WTC11 (cell line): ENCODE measurements at regions not wholly inside any gene's neighbourhood (a gene's known extent, or its start where the extent isn't known, plus 50 kb on each side); places are given as distances from the start of the nearest gene placed in this dataset.

ENCODE experiments used
- ATAC-seq: fragments of 200-7000 bp; cut with Tn5 transposase; 2 replicates; pipeline ENCODE4 v1.10.0; 2021; ENCODE audit warnings: mild to moderate bottlenecking, moderate library complexity
- CTCF ChIA-PET: fragments of 300-600 bp; sonication (Branson Sonifier 250); formaldehyde crosslinking; loops from one replicate; lab custom pipeline; 2021; ENCODE audit warnings: antibody characterized with exemption; lab: Charles Lee
- POLR2A ChIA-PET: fragments of 350-600 bp; sonication (Branson Sonifier 250); formaldehyde crosslinking; loops from one replicate; lab custom pipeline; 2021; ENCODE audit warnings: antibody characterized with exemption; lab: Charles Lee
- DNase-seq: peaks from one replicate; pipeline ENCODE4 v3.0.0; 2021; ENCODE audit warnings: low spot score
- H3K27ac Mint-ChIP-seq: 2 replicates; pipeline ENCODE4 v1.8.0; 2021; ENCODE audit warnings: mixed read lengths
- H3K27me3 Mint-ChIP-seq: 2 replicates; pipeline ENCODE4 v1.8.0; 2021; ENCODE audit warnings: low read depth, mild to moderate bottlenecking, moderate library complexity, mixed read lengths
- H3K36me3 Mint-ChIP-seq: 2 replicates; pipeline ENCODE4 v1.8.0; 2021; ENCODE audit warnings: mixed read lengths
- H3K4me1 Mint-ChIP-seq: 2 replicates; pipeline ENCODE4 v1.8.0; 2022; ENCODE audit warnings: mixed read lengths
- H3K4me3 Mint-ChIP-seq: 2 replicates; pipeline ENCODE4 v1.8.0; 2021; ENCODE audit warnings: mild to moderate bottlenecking, moderate library complexity, mixed read lengths
- H3K9me3 Mint-ChIP-seq: 2 replicates; pipeline ENCODE4 v1.8.0; 2021; ENCODE audit warnings: mixed read lengths
- AR ChIP-seq: fragments of 250-450 bp; sonication (Bioruptor Pico); IDR thresholded peaks from 2 replicates; pipeline ENCODE4 v1.9.0; 2021; ENCODE audit warnings: mild to moderate bottlenecking
- ATF3 ChIP-seq: sonication (generic); formaldehyde crosslinking; conservative IDR thresholded peaks from 2 replicates; pipeline ENCODE4 v1.8.1; 2022; ENCODE audit warnings: mild to moderate bottlenecking, missing genetic modification reagents
- FOXP1 ChIP-seq: sonication (generic); formaldehyde crosslinking; IDR thresholded peaks from 2 replicates; pipeline ENCODE4 v1.8.0; 2022; ENCODE audit warnings: missing genetic modification reagents, mild to moderate bottlenecking, moderate library complexity, borderline replicate concordance
- GABPB1 ChIP-seq: sonication (generic); formaldehyde crosslinking; IDR thresholded peaks from 2 replicates; pipeline ENCODE4 v1.8.1; 2023; ENCODE audit warnings: mild to moderate bottlenecking, missing genetic modification reagents
- GRHL2 ChIP-seq: fragments of 250-450 bp; sonication (Bioruptor Pico); IDR thresholded peaks from 2 replicates; pipeline ENCODE4 v1.8.0; 2022; ENCODE audit warnings: mild to moderate bottlenecking, moderate library complexity; ENCODE audit not compliant: insufficient replicate concordance, severe bottlenecking
- HMGA2 ChIP-seq: fragments of 250-450 bp; sonication (Bioruptor Pico); IDR thresholded peaks from 2 replicates; pipeline ENCODE4 v1.4.0; 2021; ENCODE audit warnings: mild to moderate bottlenecking, moderate library complexity
- IRF1 ChIP-seq: sonication (generic); formaldehyde crosslinking; IDR thresholded peaks from 2 replicates; pipeline ENCODE4 v1.8.0; 2023; ENCODE audit warnings: missing genetic modification reagents
- MXD4 ChIP-seq: fragments of 250-450 bp; sonication (Bioruptor Pico); IDR thresholded peaks from 2 replicates; pipeline ENCODE4 v1.8.0; 2021; ENCODE audit warnings: mild to moderate bottlenecking, moderate library complexity, borderline replicate concordance
- NR2C2 ChIP-seq: sonication (generic); formaldehyde crosslinking; IDR thresholded peaks from 2 replicates; pipeline ENCODE4 v1.8.0; 2022; ENCODE audit warnings: mild to moderate bottlenecking, missing genetic modification reagents
- NR3C1 ChIP-seq: sonication (generic); formaldehyde crosslinking; conservative IDR thresholded peaks from 2 replicates; pipeline ENCODE4 v1.8.1; 2023; ENCODE audit warnings: low read depth, mild to moderate bottlenecking, missing genetic modification reagents
- OVOL2 ChIP-seq: fragments of 250-450 bp; sonication (Bioruptor Pico); IDR thresholded peaks from 2 replicates; pipeline ENCODE4 v1.9.0; 2021; ENCODE audit warnings: mild to moderate bottlenecking, borderline replicate concordance
- SMAD3 ChIP-seq: sonication (generic); formaldehyde crosslinking; IDR thresholded peaks from 2 replicates; pipeline ENCODE4 v1.8.0; 2022; ENCODE audit warnings: missing genetic modification reagents, mild to moderate bottlenecking, borderline replicate concordance
- TEAD4 ChIP-seq: sonication (generic); formaldehyde crosslinking; IDR thresholded peaks from 2 replicates; pipeline ENCODE4 v1.8.0; 2022; ENCODE audit warnings: mild to moderate bottlenecking, missing genetic modification reagents
- ZNF232 ChIP-seq: sonication (generic); formaldehyde crosslinking; IDR thresholded peaks from 2 replicates; pipeline ENCODE4 v1.8.0; 2022; ENCODE audit warnings: mild to moderate bottlenecking, missing genetic modification reagents
- ZNF396 ChIP-seq: fragments of 250-450 bp; sonication (Bioruptor Pico); IDR thresholded peaks from 2 replicates; pipeline ENCODE4 v1.8.0; 2021; ENCODE audit warnings: mild to moderate bottlenecking, moderate library complexity, borderline replicate concordance
- ZNF416 ChIP-seq: fragments of 250-450 bp; sonication (Bioruptor Pico); IDR thresholded peaks from 2 replicates; pipeline ENCODE4 v1.9.0; 2021; ENCODE audit warnings: mild to moderate bottlenecking, inconsistent platforms
- ZNF532 ChIP-seq: fragments of 250-450 bp; sonication (Bioruptor Pico); IDR thresholded peaks from 2 replicates; pipeline ENCODE4 v1.9.0; 2021; ENCODE audit warnings: mild to moderate bottlenecking, borderline replicate concordance
- TF ChIP-seq, protein P1 (sequence below): fragments of 250-450 bp; sonication (Bioruptor Pico); IDR thresholded peaks from 2 replicates; pipeline ENCODE4 v1.9.0; 2021; ENCODE audit warnings: moderate library complexity, mild to moderate bottlenecking, inconsistent platforms, borderline replicate concordance
- TF ChIP-seq, protein P2 (sequence below): fragments of 250-450 bp; sonication (Bioruptor Pico); IDR thresholded peaks from 2 replicates; pipeline ENCODE4 v2.1.2; 2022; ENCODE audit warnings: mild to moderate bottlenecking, moderate library complexity
- TF ChIP-seq, protein P3 (sequence below): sonication (generic); formaldehyde crosslinking; IDR thresholded peaks from 2 replicates; pipeline ENCODE4 v1.8.1; 2022; ENCODE audit warnings: low read depth, missing genetic modification reagents, borderline replicate concordance
- TF ChIP-seq, protein P4 (sequence below): fragments of 250-450 bp; sonication (Bioruptor Pico); IDR thresholded peaks from 2 replicates; pipeline ENCODE4 v1.8.0; 2021; ENCODE audit warnings: mild to moderate bottlenecking

DNA sequence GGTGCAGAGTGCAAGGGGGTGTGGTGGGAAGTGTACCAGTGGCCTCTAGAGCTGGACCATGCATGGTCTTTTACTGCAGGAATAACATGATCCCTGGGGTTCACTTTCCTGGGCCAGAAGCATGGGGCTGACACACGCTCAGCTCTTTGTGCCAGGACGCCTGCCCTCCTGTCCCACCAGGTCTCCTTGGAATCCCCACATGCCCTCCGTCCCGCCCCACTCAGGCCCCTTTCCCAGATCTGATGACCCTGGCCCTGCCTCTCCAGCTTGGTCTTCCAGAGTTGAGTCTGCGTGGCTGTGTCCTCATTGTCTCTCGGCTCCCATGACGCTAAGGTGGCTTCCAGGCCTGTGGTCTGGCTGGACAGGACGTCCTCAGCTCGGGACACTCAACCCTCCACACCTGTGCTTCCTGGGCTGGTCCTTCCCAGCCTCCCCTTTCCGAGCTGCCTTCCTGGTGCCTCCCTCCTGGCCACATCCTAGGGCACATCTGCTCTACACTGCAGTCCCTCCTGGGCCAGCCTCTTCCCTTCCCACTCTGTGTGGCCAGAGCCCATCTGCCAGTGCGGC, 249.5 kb upstream of the SHH start:
- Mint-ChIP-seq H3K4me1 (no peaks in the 10 kb centered on the region), H3K4me3 (no peak overlapping the region), H3K9me3 (peaks cover 57% of the 10 kb centered on the region), H3K27me3 (peaks cover 6% of the 10 kb centered on the region), H3K27ac (no peak overlapping the region), H3K36me3 (peaks cover 51% of the 10 kb centered on the region)
- ChIA-PET POLR2A (no interaction called here), CTCF (no interaction called here)
- TF ChIP-seq ATF3 (CRISPR knock-in tag) (no peak), GABPB1 (CRISPR knock-in tag) (no peak), HMGA2 (CRISPR knock-in tag) (no peak), NR2C2 (CRISPR knock-in tag) (no peak), ZNF396 (CRISPR knock-in tag) (no peak), NR3C1 (no peak), SMAD3 (CRISPR knock-in tag) (no peak), TEAD4 (CRISPR knock-in tag) (no peak), MXD4 (CRISPR knock-in tag) (no peak), ZNF532 (CRISPR knock-in tag) (no peak), OVOL2 (CRISPR knock-in tag) (no peak)
- TF ChIP-seq, protein P1, sequence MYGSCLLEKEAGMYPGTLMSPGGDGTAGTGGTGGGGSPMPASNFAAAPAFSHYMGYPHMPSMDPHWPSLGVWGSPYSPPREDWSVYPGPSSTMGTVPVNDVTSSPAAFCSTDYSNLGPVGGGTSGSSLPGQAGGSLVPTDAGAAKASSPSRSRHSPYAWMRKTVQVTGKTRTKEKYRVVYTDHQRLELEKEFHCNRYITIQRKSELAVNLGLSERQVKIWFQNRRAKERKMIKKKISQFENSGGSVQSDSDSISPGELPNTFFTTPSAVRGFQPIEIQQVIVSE (CRISPR knock-in tag): no peak
- TF ChIP-seq, protein P2, sequence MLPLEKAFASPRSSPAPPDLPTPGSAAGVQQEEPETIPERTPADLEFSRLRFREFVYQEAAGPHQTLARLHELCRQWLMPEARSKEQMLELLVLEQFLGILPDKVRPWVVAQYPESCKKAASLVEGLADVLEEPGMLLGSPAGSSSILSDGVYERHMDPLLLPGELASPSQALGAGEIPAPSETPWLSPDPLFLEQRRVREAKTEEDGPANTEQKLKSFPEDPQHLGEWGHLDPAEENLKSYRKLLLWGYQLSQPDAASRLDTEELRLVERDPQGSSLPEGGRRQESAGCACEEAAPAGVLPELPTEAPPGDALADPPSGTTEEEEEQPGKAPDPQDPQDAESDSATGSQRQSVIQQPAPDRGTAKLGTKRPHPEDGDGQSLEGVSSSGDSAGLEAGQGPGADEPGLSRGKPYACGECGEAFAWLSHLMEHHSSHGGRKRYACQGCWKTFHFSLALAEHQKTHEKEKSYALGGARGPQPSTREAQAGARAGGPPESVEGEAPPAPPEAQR (CRISPR knock-in tag): no peak
- ATAC-seq (no peak), DNase-seq (no peak)

DNA sequence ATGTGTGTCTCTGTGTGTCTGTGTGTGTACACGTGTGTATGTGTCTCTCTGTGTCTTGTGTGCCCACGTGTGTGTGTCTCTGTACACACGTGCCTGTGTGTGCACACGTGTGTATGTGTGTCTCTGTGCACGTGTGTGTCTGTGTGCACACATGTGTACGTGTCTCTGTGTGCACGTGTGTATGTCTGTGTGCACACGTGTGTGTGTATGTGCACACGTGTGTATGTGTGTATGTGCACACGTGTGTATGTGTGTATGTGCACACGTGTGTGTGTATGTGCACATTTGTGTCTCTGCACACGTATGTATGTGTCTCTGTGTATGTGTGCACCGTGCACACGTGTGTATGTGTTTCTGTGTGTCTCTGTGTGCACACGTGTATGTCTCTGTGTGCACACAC, 248.7 kb upstream of the SHH start:
- Mint-ChIP-seq H3K36me3 (peaks cover 47% of the 10 kb centered on the region), H3K9me3 (peaks cover 51% of the 10 kb centered on the region), H3K27me3 (peaks cover 3% of the 10 kb centered on the region; the same call in 1 of the 2 replicates), H3K4me3 (no peak overlapping the region), H3K4me1 (no peaks in the 10 kb centered on the region), H3K27ac (no peak overlapping the region)
- ATAC-seq: no peak
- POLR2A ChIA-PET: no interaction called here
- CTCF ChIA-PET: no interaction called here
- DNase-seq: no peak
- TF ChIP-seq, protein P3, sequence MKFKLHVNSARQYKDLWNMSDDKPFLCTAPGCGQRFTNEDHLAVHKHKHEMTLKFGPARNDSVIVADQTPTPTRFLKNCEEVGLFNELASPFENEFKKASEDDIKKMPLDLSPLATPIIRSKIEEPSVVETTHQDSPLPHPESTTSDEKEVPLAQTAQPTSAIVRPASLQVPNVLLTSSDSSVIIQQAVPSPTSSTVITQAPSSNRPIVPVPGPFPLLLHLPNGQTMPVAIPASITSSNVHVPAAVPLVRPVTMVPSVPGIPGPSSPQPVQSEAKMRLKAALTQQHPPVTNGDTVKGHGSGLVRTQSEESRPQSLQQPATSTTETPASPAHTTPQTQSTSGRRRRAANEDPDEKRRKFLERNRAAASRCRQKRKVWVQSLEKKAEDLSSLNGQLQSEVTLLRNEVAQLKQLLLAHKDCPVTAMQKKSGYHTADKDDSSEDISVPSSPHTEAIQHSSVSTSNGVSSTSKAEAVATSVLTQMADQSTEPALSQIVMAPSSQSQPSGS (CRISPR knock-in tag): no peak
- TF ChIP-seq, protein P1 (CRISPR knock-in tag): no peak
- TF ChIP-seq GABPB1 (CRISPR knock-in tag) (no peak), FOXP1 (CRISPR knock-in tag) (no peak), ZNF416 (CRISPR knock-in tag) (no peak), ZNF232 (CRISPR knock-in tag) (no peak), IRF1 (CRISPR knock-in tag) (no peak), GRHL2 (CRISPR knock-in tag) (no peak), AR (CRISPR knock-in tag) (no peak)
- TF ChIP-seq, protein P4, sequence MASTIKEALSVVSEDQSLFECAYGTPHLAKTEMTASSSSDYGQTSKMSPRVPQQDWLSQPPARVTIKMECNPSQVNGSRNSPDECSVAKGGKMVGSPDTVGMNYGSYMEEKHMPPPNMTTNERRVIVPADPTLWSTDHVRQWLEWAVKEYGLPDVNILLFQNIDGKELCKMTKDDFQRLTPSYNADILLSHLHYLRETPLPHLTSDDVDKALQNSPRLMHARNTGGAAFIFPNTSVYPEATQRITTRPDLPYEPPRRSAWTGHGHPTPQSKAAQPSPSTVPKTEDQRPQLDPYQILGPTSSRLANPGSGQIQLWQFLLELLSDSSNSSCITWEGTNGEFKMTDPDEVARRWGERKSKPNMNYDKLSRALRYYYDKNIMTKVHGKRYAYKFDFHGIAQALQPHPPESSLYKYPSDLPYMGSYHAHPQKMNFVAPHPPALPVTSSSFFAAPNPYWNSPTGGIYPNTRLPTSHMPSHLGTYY (CRISPR knock-in tag): no peak
